GM23248 (cell line): ENCODE measurements at regions not wholly inside any gene's neighbourhood (a gene's known extent, or its start where the extent isn't known, plus 50 kb on each side); places are given as distances from the start of the nearest gene placed in this dataset.

Experiments
- DNase-seq: peaks from one replicate; pipeline ENCODE4 v3.0.0-alpha.2; 2015
- H2AFZ ChIP-seq: fragments of 200-600 bp; sonication (generic); 2 replicates; pipeline ENCODE4 v1.6.1; 2016; ENCODE audit warnings: antibody characterized with exemption
- H3F3A ChIP-seq: fragments of 200-600 bp; sonication (generic); 2 replicates; pipeline ENCODE4 v1.6.1; 2016; ENCODE audit warnings: mild to moderate bottlenecking, antibody characterized with exemption, mixed run types; ENCODE audit not compliant: insufficient read depth
- H3K27ac ChIP-seq: fragments of 200-600 bp; sonication (generic); 2 replicates; pipeline ENCODE4 v1.5.1; 2016; ENCODE audit warnings: mild to moderate bottlenecking
- H3K27me3 ChIP-seq: fragments of 200-600 bp; sonication (generic); replicated peaks from 2 replicates; pipeline ENCODE4 v1.6.1; 2016; ENCODE audit warnings: mild to moderate bottlenecking; ENCODE audit not compliant: insufficient read depth
- H3K36me3 ChIP-seq: fragments of 200-600 bp; sonication (generic); 2 replicates; pipeline ENCODE4 v1.6.1; 2016; ENCODE audit warnings: low read depth, mild to moderate bottlenecking
- H3K4me1 ChIP-seq: fragments of 200-600 bp; sonication (generic); 2 replicates; pipeline ENCODE4 v1.6.1; 2016; ENCODE audit warnings: mild to moderate bottlenecking; ENCODE audit not compliant: insufficient read depth
- H3K4me2 ChIP-seq: fragments of 200-600 bp; sonication (generic); one replicate; pipeline ENCODE4 v1.6.1; 2016; ENCODE audit warnings: mild to moderate bottlenecking; ENCODE audit not compliant: unreplicated experiment
- H3K4me3 ChIP-seq: fragments of 200-600 bp; sonication (generic); 2 replicates; pipeline ENCODE4 v1.5.1; 2016; ENCODE audit warnings: mild to moderate bottlenecking
- H3K79me2 ChIP-seq: fragments of 200-600 bp; sonication (generic); 2 replicates; pipeline ENCODE4 v1.6.1; 2016; ENCODE audit warnings: mild to moderate bottlenecking; ENCODE audit not compliant: insufficient read depth
- H3K9ac ChIP-seq: fragments of 200-600 bp; sonication (generic); 2 replicates; pipeline ENCODE4 v1.6.1; 2016; ENCODE audit warnings: mild to moderate bottlenecking
- H3K9me2 ChIP-seq: fragments of 200-600 bp; sonication (generic); 2 replicates; pipeline ENCODE4 v1.6.1; 2016; ENCODE audit warnings: mixed run types, mild to moderate bottlenecking, moderate library complexity; ENCODE audit not compliant: insufficient read depth
- H3K9me3 ChIP-seq: fragments of 200-600 bp; sonication (generic); one replicate; pipeline ENCODE4 v1.6.1; 2017; ENCODE audit warnings: low read depth
- H4K20me1 ChIP-seq: fragments of 200-600 bp; sonication (generic); 2 replicates; pipeline ENCODE4 v1.6.0; 2016; ENCODE audit not compliant: insufficient read depth
- EZH2 ChIP-seq: fragments of 200-600 bp; sonication (generic); IDR thresholded peaks from 2 replicates; pipeline ENCODE4 v1.6.1; 2018; ENCODE audit warnings: antibody characterized with exemption, mild to moderate bottlenecking; ENCODE audit not compliant: insufficient read depth, poor library complexity, severe bottlenecking
- EZH2phosphoT487 ChIP-seq: fragments of 200-600 bp; sonication (generic); IDR thresholded peaks from 2 replicates; pipeline ENCODE4 v1.6.1; 2018; ENCODE audit warnings: antibody characterized with exemption, moderate library complexity, mild to moderate bottlenecking, low read depth; ENCODE audit not compliant: insufficient read depth
- WGBS, 2 experiments: methylation state at CpG; one replicate each; pipeline ENCODE4 v1.1.6; 2015 to 2017; ENCODE audit warnings: low lambda C conversion rate in 2 of 2, low coverage in 1 of 2; ENCODE audit errors: missing lambda C conversion rate in 2 of 2; 5-methylcytosine and 5-hydroxymethylcytosine counted together
- in situ Hi-C: fragments of 300-500 bp; cut with MboI; formaldehyde crosslinking; loops from 2 replicates; pipeline ENCODE4 v1.15.0; 2020

- H3K36me3 ChIP-seq = no peaks in the 10 kb centered on the region
- no peaks in the 10 kb centered on the region for H3K4me1 ChIP-seq
- no peaks in the 10 kb centered on the region for H3K27me3 ChIP-seq
- H3K4me3 ChIP-seq = no peak overlapping the region
- no peak overlapping the region for H3K4me2 ChIP-seq
- no peaks in the 10 kb centered on the region for H3F3A ChIP-seq
- H3K79me2 ChIP-seq = no peaks in the 10 kb centered on the region
- TF ChIP-seq EZH2phosphoT487 = no peak
- TF ChIP-seq EZH2 = no peak
- no peak overlapping the region for H3K9ac ChIP-seq
- 0 out of 2 replicates have a peak, but pooled peaks cover 7% of the 10 kb centered on the region for H3K9me2 ChIP-seq
- H3K27ac ChIP-seq = no peak overlapping the region
- DNase-seq = no peak
- in situ Hi-C loops = no loop called here
- no peaks in the 10 kb centered on the region for H3K9me3 ChIP-seq
- H2AFZ ChIP-seq = no peak overlapping the region
- no peaks in the 10 kb centered on the region for H4K20me1 ChIP-seq
Observed at GRCh38 chr5:87054821-87055220, 212.9 kb upstream of the RASA1 start.

- Histone ChIP-seq H3F3A (0 out of 2 replicates have a peak, but pooled peaks cover 5% of the 10 kb centered on the region), H3K4me3 (no peak overlapping the region), H2AFZ (0 out of 2 replicates have a peak overlapping the region, but pooled peaks have one; percentile 34), H3K9me3 (no peaks in the 10 kb centered on the region), H4K20me1 (no peaks in the 10 kb centered on the region), H3K4me1 (peaks cover 7% of the 10 kb centered on the region; the same call in 1 of the 2 replicates), H3K9me2 (no peaks in the 10 kb centered on the region), H3K9ac (no peak overlapping the region), H3K27me3 (no peaks in the 10 kb centered on the region), H3K4me2 (no peak overlapping the region), H3K27ac (no peak overlapping the region), H3K79me2 (no peaks in the 10 kb centered on the region), H3K36me3 (no peaks in the 10 kb centered on the region)
- peak; percentile 32 for DNase-seq
- no peak for TF ChIP-seq EZH2phosphoT487
- TF ChIP-seq EZH2 = no peak
- in situ Hi-C loops = no loop called here
- 79 to 92% methylated on average over 1 of the region's 1 CpG for WGBS, 2 experiments
Observed at GRCh38 chr5:87061046-87061445, 206.6 kb upstream of the RASA1 start.

GRCh38 chr5:87069311-87069710 is 198.4 kb upstream of the RASA1 start:
- peaks cover 8% of the 10 kb centered on the region; the same call in 1 of the 2 replicates for H3K4me1 ChIP-seq
- TF ChIP-seq EZH2 (no peak), EZH2phosphoT487 (no peak)

GRCh38 chr5:87069974-87070608 is 197.6 kb upstream of the RASA1 start:
- in situ Hi-C loops = no loop called here
- TF ChIP-seq EZH2phosphoT487 (no peak), EZH2 (no peak)

More at GRCh38 chr5:87069311-87069710, 198.4 kb upstream of the RASA1 start:
- Histone ChIP-seq H3K4me3 (no peak overlapping the region), H3K9ac (no peak overlapping the region), H3K27me3 (no peaks in the 10 kb centered on the region), H4K20me1 (no peaks in the 10 kb centered on the region), H2AFZ (peak overlapping the region; percentile 47), H3K9me2 (no peaks in the 10 kb centered on the region), H3K36me3 (no peaks in the 10 kb centered on the region), H3K4me2 (no peak overlapping the region), H3K9me3 (no peaks in the 10 kb centered on the region), H3F3A (no peaks in the 10 kb centered on the region), H3K27ac (no peak overlapping the region), H3K79me2 (no peaks in the 10 kb centered on the region)
- DNase-seq = no peak
- in situ Hi-C loops = no loop called here
- 84 to 87% methylated on average over 2 of the region's 2 CpGs for WGBS, 2 experiments

GRCh38 chr5:87074072-87074471 is 193.6 kb upstream of the RASA1 start:
- Histone ChIP-seq H2AFZ (no peak overlapping the region), H3K4me3 (no peak overlapping the region), H3K27ac (no peak overlapping the region), H3K79me2 (no peaks in the 10 kb centered on the region), H3K4me2 (no peak overlapping the region), H3K4me1 (peaks cover 8% of the 10 kb centered on the region; the same call in 1 of the 2 replicates), H3F3A (no peaks in the 10 kb centered on the region), H4K20me1 (no peaks in the 10 kb centered on the region), H3K27me3 (no peaks in the 10 kb centered on the region), H3K9me3 (no peaks in the 10 kb centered on the region), H3K9ac (no peak overlapping the region), H3K9me2 (no peaks in the 10 kb centered on the region), H3K36me3 (no peaks in the 10 kb centered on the region)
- no peak for TF ChIP-seq EZH2phosphoT487
- no peak for TF ChIP-seq EZH2
- in situ Hi-C loops = no loop called here
- DNase-seq = no peak
- WGBS, 2 experiments = 88 to 89% methylated on average over 2 of the region's 2 CpGs

More at GRCh38 chr5:87069974-87070608, 197.6 kb upstream of the RASA1 start:
- Histone ChIP-seq H3K4me2 (no peak overlapping the region), H3K9me3 (no peaks in the 10 kb centered on the region), H4K20me1 (no peaks in the 10 kb centered on the region), H3K27me3 (no peaks in the 10 kb centered on the region), H3K9ac (no peak overlapping the region), H3K27ac (no peak overlapping the region), H3K79me2 (no peaks in the 10 kb centered on the region), H2AFZ (peak overlapping the region; percentile 47), H3K9me2 (no peaks in the 10 kb centered on the region), H3K4me3 (no peak overlapping the region), H3K4me1 (peaks cover 8% of the 10 kb centered on the region; the same call in 1 of the 2 replicates), H3F3A (no peaks in the 10 kb centered on the region), H3K36me3 (no peaks in the 10 kb centered on the region)
- DNase-seq = peak; percentile 79
- 34% methylated on average over 3 of the region's 3 CpGs for WGBS, 2 experiments
